H1 (cell line): ENCODE measurements at regions not wholly inside any gene's neighbourhood (a gene's known extent, or its start where the extent isn't known, plus 50 kb on each side); places are given as distances from the start of the nearest gene placed in this dataset.

ENCODE experiments used
- HDAC2 ChIP-seq, 2 experiments: fragments of 300-600 bp in 1 of 2; sonication (generic) in 1 of 2; IDR thresholded peaks; 2 replicates each; pipeline ENCODE4 v1.6.1; 2011 to 2012; ENCODE audit warnings: low read depth in 2 of 2, low read length in 2 of 2, mild to moderate bottlenecking in 2 of 2, moderate library complexity in 2 of 2, borderline replicate concordance in 1 of 2, inconsistent platforms in 1 of 2
- NRF1 ChIP-seq: IDR thresholded peaks from 2 replicates; pipeline ENCODE4 v1.6.1; 2011; ENCODE audit warnings: mild to moderate bottlenecking, low read depth, low read length, improper control_type of control experiment
- RAD21 ChIP-seq, 2 experiments: IDR thresholded peaks in 1 of 2; conservative IDR thresholded peaks in 1 of 2; 2 replicates each; pipeline ENCODE4 v1.6.1; 2011; ENCODE audit warnings: low read depth in 2 of 2, low read length in 2 of 2, improper control_type of control experiment in 1 of 2, inconsistent platforms in 1 of 2, mild to moderate bottlenecking in 1 of 2, moderate library complexity in 1 of 2
- SIN3A ChIP-seq, 2 experiments: IDR thresholded peaks in 1 of 2; conservative IDR thresholded peaks in 1 of 2; 2 replicates each; pipeline ENCODE4 v1.6.1; 2011 to 2012; ENCODE audit warnings: low read length in 2 of 2, improper control_type of control experiment in 1 of 2, low read depth in 1 of 2, mild to moderate bottlenecking in 1 of 2
- SP2 ChIP-seq: IDR thresholded peaks from 2 replicates; pipeline ENCODE4 v1.6.1; 2012; ENCODE audit warnings: mild to moderate bottlenecking, low read length, inconsistent platforms

DNA sequence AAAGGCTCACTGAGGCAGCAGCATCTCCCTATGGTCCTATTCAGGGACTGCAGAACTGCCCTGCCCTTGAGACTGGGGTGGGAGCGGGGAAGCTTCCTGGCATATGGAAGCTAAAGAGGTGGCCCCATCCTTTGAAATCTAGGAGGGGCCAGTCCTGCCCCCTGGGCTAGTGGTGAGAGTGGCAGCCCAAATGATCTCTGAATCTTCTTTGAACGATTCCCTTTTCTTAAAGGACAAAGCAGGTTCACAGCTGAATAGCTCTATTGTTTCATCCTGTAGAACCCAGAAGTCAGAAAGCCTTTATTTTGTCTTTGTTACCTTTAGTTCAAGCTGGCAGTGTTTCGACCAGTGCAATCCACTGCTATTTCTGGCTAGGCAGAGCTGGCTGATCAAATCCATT, 741.9 kb downstream of the IRX1 start (continued):
- TF ChIP-seq RAD21 (IDR thresholded peaks at IDR 0.05 in 1 of 2, conservative IDR thresholded peaks at IDR 0.05 in 1 of 2; ENCODE audit: low read depth in 2 of 2, low read length in 2 of 2) = no peak; a peak in 1 of 4 replicates
- TF ChIP-seq SIN3A (conservative IDR thresholded peaks at IDR 0.05 in 1 of 2, IDR thresholded peaks at IDR 0.05 in 1 of 2; ENCODE audit: low read depth in 1 of 2, low read length in 2 of 2) = no peak
- no peak for TF ChIP-seq HDAC2 (IDR thresholded peaks at IDR 0.05; ENCODE audit: borderline replicate concordance in 1 of 2, low read depth in 2 of 2, low read length in 2 of 2)
- TF ChIP-seq SP2 = no peak
- TF ChIP-seq NRF1 = no peak
